ENCODE measurements at regions not wholly inside any gene's neighbourhood (a gene's known extent, or its start where the extent isn't known, plus 50 kb on each side); places are given as distances from the start of the nearest gene placed in this dataset.

DNA sequence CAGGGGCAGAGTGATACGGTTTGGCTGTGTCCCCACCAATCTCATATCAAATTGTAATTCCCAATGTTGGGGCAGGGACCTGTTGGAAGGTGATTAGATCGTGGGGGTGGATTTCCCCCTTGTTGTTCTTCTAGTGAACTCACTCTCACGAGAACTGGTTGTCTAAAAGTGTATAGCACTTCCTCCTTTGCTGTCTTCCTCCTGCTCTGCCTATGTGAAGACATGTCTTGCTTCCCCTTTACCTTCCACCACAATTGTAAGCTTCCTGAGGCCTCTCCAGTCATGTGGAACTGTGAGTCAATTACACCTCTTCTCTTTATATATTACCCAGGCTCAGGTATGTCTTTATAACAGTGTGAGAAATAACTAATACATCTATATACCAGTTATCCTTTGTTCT lies 706.4 kb upstream of the KLHL1 start:
- Mint-ChIP-seq H3K4me1 (ENCODE audit: low read depth, unreplicated experiment) (peaks cover 24% of the 10 kb centered on the region), H3K9me3 (ENCODE audit: unreplicated experiment) (peaks cover 10% of the 10 kb centered on the region), H3K4me3 (ENCODE audit: unreplicated experiment) (no peak overlapping the region), H3K27me3 (ENCODE audit: low read depth, unreplicated experiment) (no peaks in the 10 kb centered on the region), H3K36me3 (ENCODE audit: low read depth, unreplicated experiment) (no peaks in the 10 kb centered on the region), H3K27ac (ENCODE audit: unreplicated experiment) (no peak overlapping the region)
- DNase-seq (ENCODE audit: low read depth) (no peak), FAIRE-seq (no peak)
- TF ChIP-seq EZH2 (IDR thresholded peaks at IDR 0.05; ENCODE audit: insufficient read depth, low read length) = no peak
- TF ChIP-seq, protein P1, sequence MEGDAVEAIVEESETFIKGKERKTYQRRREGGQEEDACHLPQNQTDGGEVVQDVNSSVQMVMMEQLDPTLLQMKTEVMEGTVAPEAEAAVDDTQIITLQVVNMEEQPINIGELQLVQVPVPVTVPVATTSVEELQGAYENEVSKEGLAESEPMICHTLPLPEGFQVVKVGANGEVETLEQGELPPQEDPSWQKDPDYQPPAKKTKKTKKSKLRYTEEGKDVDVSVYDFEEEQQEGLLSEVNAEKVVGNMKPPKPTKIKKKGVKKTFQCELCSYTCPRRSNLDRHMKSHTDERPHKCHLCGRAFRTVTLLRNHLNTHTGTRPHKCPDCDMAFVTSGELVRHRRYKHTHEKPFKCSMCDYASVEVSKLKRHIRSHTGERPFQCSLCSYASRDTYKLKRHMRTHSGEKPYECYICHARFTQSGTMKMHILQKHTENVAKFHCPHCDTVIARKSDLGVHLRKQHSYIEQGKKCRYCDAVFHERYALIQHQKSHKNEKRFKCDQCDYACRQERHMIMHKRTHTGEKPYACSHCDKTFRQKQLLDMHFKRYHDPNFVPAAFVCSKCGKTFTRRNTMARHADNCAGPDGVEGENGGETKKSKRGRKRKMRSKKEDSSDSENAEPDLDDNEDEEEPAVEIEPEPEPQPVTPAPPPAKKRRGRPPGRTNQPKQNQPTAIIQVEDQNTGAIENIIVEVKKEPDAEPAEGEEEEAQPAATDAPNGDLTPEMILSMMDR (IDR thresholded peaks at IDR 0.05; ENCODE audit: insufficient read depth, low read depth, low read length) = no peak
- Histone ChIP-seq H3K9ac (ENCODE audit: low read length) (no peak overlapping the region), H3K27me3 (ENCODE audit: insufficient read depth, low read length) (no peaks in the 10 kb centered on the region), H3K4me1 (ENCODE audit: insufficient read depth, low read length) (peaks cover 4% of the 10 kb centered on the region), H3K36me3 (ENCODE audit: insufficient read depth, low read length) (no peaks in the 10 kb centered on the region), H3K27ac (ENCODE audit: low read depth, low read length) (no peak overlapping the region), H3K4me2 (ENCODE audit: low read length) (no peak overlapping the region), H4K20me1 (ENCODE audit: insufficient read depth, low read length) (no peaks in the 10 kb centered on the region), H2AFZ (ENCODE audit: low read depth, low read length) (no peak overlapping the region), H3K9me3 (ENCODE audit: insufficient read depth, low read depth, low read length) (peaks cover 3% of the 10 kb centered on the region), H3K79me2 (ENCODE audit: insufficient read depth, low read length) (no peaks in the 10 kb centered on the region), H3K4me3 (ENCODE audit: insufficient read depth, low read depth, low read length) (no peak overlapping the region)

DNA sequence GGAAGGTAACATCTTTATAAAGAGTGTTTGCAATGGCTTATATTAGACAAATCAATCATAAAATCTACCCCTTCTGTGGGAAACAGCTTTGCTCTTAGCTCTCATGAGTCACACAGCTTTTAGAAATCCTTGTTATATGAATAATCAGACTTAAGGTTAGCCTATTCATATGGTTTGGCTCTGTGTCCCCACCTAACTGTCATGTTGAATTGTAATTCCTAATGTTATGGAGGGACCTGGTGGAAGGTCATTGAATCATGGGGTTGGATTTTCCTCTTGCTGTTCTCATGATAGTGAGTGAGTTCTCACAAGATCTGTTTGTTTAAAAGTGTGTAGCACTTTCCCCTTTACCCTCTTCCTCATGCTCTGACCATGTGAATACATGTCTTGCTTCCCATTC lies 704.2 kb upstream of the KLHL1 start:
- H3K4me1 ChIP-seq (ENCODE audit: insufficient read depth, low read length) = peaks cover 4% of the 10 kb centered on the region
- no peak overlapping the region for H2AFZ ChIP-seq (ENCODE audit: low read depth, low read length)
- H3K27me3 ChIP-seq (ENCODE audit: insufficient read depth, low read length) = no peaks in the 10 kb centered on the region
- FAIRE-seq = no peak
- TF ChIP-seq EZH2 (IDR thresholded peaks at IDR 0.05; ENCODE audit: insufficient read depth, low read length) = no peak
- TF ChIP-seq, protein P1 (IDR thresholded peaks at IDR 0.05; ENCODE audit: insufficient read depth, low read depth, low read length) = no peak
- H3K27ac Mint-ChIP-seq (ENCODE audit: unreplicated experiment) = peak overlapping the region; percentile 36
- H3K27me3 Mint-ChIP-seq (ENCODE audit: low read depth, unreplicated experiment) = no peaks in the 10 kb centered on the region
- peaks cover 16% of the 10 kb centered on the region for H3K4me1 Mint-ChIP-seq (ENCODE audit: low read depth, unreplicated experiment)
- H3K79me2 ChIP-seq (ENCODE audit: insufficient read depth, low read length) = no peaks in the 10 kb centered on the region
- H3K9ac ChIP-seq (ENCODE audit: low read length) = peak overlapping the region; percentile 45
- no peaks in the 10 kb centered on the region for H3K36me3 Mint-ChIP-seq (ENCODE audit: low read depth, unreplicated experiment)
- H3K27ac ChIP-seq (ENCODE audit: low read depth, low read length) = peak overlapping the region; percentile 72
- peak; percentile 90 for DNase-seq (ENCODE audit: low read depth)
- peaks cover 3% of the 10 kb centered on the region for H3K9me3 ChIP-seq (ENCODE audit: insufficient read depth, low read depth, low read length)
- H3K4me3 Mint-ChIP-seq (ENCODE audit: unreplicated experiment) = no peak overlapping the region
- no peak overlapping the region for H3K4me3 ChIP-seq (ENCODE audit: insufficient read depth, low read depth, low read length)
- H3K36me3 ChIP-seq (ENCODE audit: insufficient read depth, low read length) = no peaks in the 10 kb centered on the region
- peak overlapping the region; percentile 0 for H3K4me2 ChIP-seq (ENCODE audit: low read length)
- peaks cover 17% of the 10 kb centered on the region for H3K9me3 Mint-ChIP-seq (ENCODE audit: unreplicated experiment)
- H4K20me1 ChIP-seq (ENCODE audit: insufficient read depth, low read length) = no peaks in the 10 kb centered on the region

DNA sequence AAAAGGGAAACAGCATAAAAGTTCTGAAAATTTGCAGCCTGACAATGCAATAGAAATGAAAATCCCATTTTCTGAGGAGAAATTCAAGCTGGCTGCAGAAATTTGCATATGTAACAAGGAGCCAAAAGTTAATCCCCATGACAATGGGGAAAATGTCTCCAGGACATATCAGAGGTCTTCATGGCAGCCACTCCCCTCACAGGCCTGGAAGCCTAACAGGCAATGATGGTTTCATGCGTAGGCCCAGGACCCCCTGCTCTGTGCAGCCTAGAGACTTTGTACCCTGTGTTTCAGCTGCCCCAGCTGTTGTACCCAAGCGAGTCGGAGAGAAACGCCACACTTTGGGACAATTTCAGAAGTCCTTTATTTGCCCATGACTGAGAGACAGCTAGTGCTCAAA lies 701.3 kb upstream of the KLHL1 start:
- Mint-ChIP-seq H3K27me3 (ENCODE audit: low read depth, unreplicated experiment) (no peaks in the 10 kb centered on the region), H3K4me3 (ENCODE audit: unreplicated experiment) (no peak overlapping the region), H3K4me1 (ENCODE audit: low read depth, unreplicated experiment) (peaks cover 10% of the 10 kb centered on the region), H3K9me3 (ENCODE audit: unreplicated experiment) (peaks cover 17% of the 10 kb centered on the region), H3K36me3 (ENCODE audit: low read depth, unreplicated experiment) (no peaks in the 10 kb centered on the region), H3K27ac (ENCODE audit: unreplicated experiment) (no peak overlapping the region)
- H3K9me3 ChIP-seq (ENCODE audit: insufficient read depth, low read depth, low read length) = peaks cover 3% of the 10 kb centered on the region
- H3K27ac ChIP-seq (ENCODE audit: low read depth, low read length) = no peak overlapping the region
- no peaks in the 10 kb centered on the region for H4K20me1 ChIP-seq (ENCODE audit: insufficient read depth, low read length)
- FAIRE-seq (no peak), DNase-seq (ENCODE audit: low read depth) (no peak)
- TF ChIP-seq, protein P1 (IDR thresholded peaks at IDR 0.05; ENCODE audit: insufficient read depth, low read depth, low read length) = no peak
- no peak for TF ChIP-seq EZH2 (IDR thresholded peaks at IDR 0.05; ENCODE audit: insufficient read depth, low read length)
- no peaks in the 10 kb centered on the region for H3K27me3 ChIP-seq (ENCODE audit: insufficient read depth, low read length)
- H3K36me3 ChIP-seq (ENCODE audit: insufficient read depth, low read length) = no peaks in the 10 kb centered on the region
- H3K4me2 ChIP-seq (ENCODE audit: low read length) = no peak overlapping the region
- peaks cover 4% of the 10 kb centered on the region for H3K4me1 ChIP-seq (ENCODE audit: insufficient read depth, low read length)
- H3K4me3 ChIP-seq (ENCODE audit: insufficient read depth, low read depth, low read length) = no peak overlapping the region
- no peak overlapping the region for H2AFZ ChIP-seq (ENCODE audit: low read depth, low read length)
- H3K79me2 ChIP-seq (ENCODE audit: insufficient read depth, low read length) = no peaks in the 10 kb centered on the region
- no peak overlapping the region for H3K9ac ChIP-seq (ENCODE audit: low read length)

Measured in astrocyte (in vitro differentiated cells and primary cell).